ENCODE measurements at regions not wholly inside any gene's neighbourhood (a gene's known extent, or its start where the extent isn't known, plus 50 kb on each side); places are given as distances from the start of the nearest gene placed in this dataset.

DNA sequence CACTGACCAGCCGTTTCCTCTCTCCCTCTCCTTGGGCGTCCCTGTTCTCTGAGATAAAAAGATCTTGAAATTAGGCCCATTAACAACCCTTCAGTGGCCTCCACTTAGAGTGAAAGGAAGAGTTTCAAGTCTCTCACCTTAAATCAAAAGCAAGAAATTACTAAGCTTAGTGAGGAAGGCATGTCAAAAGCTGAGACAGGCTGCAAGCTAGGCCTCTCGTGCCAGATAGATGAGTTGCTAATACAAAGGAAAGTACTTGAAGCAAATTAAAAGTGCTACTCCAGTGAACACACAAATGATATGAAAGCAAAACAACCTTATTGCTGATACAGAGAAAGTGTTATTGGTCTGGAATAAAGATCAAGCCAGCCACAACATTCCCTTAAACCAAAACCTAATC, 331.3 kb upstream of the SEMA6A start:
- H3K4me2 ChIP-seq (ENCODE audit: insufficient read depth, low read length) = no peak overlapping the region
- dilution Hi-C loops (cut with MboI; ENCODE audit: extremely low pct_ligation_motif_present, low sequenced_read_pairs) (no loop called here), intact Hi-C loops (cut with micrococcal nuclease) (no loop called here)
- no peak overlapping the region for H3K27ac ChIP-seq (ENCODE audit: insufficient read depth, low read depth, low read length)
- no peak for DNase-seq (ENCODE audit: low read depth, low spot score)
- no peak overlapping the region for H3K9ac ChIP-seq (replicated peaks; ENCODE audit: extremely low read depth, insufficient read depth, low read length)
- no peaks in the 10 kb centered on the region for H3K4me1 ChIP-seq (ENCODE audit: control insufficient read depth, extremely low read depth, insufficient read depth, low read length)
- H3K27me3 ChIP-seq (ENCODE audit: control insufficient read depth in 2 of 2, insufficient read depth in 2 of 2, low read length in 2 of 2) = no peaks in the 10 kb centered on the region
- no peaks in the 10 kb centered on the region for H4K20me1 ChIP-seq (replicated peaks; ENCODE audit: control insufficient read depth, extremely low read depth, insufficient read depth, low read length)
- H3K9me3 ChIP-seq (replicated peaks; ENCODE audit: control insufficient read depth, insufficient read depth, low read length) = no peaks in the 10 kb centered on the region
- H2AFZ ChIP-seq (ENCODE audit: low read depth, low read length) = no peak overlapping the region
- FAIRE-seq = no peak
- TF ChIP-seq MYC (IDR thresholded peaks at IDR 0.05; ENCODE audit: low read depth, low read length) (no peak), POLR2AphosphoS5 (IDR thresholded peaks at IDR 0.05; ENCODE audit: insufficient read depth, low read depth, low read length) (no peak), FOS (IDR thresholded peaks at IDR 0.05; ENCODE audit: borderline replicate concordance, insufficient read depth, low read length) (no peak), JUN (IDR thresholded peaks at IDR 0.05; ENCODE audit: borderline replicate concordance, insufficient read depth, insufficient read length, low read depth) (no peak), POLR2A (IDR thresholded peaks at IDR 0.05; ENCODE audit: low read depth, low read length) (no peak), MAX (IDR thresholded peaks at IDR 0.05; ENCODE audit: insufficient read depth, insufficient read length) (no peak)
- TF ChIP-seq, protein P1, sequence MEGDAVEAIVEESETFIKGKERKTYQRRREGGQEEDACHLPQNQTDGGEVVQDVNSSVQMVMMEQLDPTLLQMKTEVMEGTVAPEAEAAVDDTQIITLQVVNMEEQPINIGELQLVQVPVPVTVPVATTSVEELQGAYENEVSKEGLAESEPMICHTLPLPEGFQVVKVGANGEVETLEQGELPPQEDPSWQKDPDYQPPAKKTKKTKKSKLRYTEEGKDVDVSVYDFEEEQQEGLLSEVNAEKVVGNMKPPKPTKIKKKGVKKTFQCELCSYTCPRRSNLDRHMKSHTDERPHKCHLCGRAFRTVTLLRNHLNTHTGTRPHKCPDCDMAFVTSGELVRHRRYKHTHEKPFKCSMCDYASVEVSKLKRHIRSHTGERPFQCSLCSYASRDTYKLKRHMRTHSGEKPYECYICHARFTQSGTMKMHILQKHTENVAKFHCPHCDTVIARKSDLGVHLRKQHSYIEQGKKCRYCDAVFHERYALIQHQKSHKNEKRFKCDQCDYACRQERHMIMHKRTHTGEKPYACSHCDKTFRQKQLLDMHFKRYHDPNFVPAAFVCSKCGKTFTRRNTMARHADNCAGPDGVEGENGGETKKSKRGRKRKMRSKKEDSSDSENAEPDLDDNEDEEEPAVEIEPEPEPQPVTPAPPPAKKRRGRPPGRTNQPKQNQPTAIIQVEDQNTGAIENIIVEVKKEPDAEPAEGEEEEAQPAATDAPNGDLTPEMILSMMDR (IDR thresholded peaks at IDR 0.05; ENCODE audit: extremely low read depth in 1 of 2, insufficient read depth in 1 of 2, low read depth in 1 of 2, low read length in 2 of 2) = no peak
- H3K4me3 ChIP-seq (replicated peaks in 1 of 3; ENCODE audit: insufficient read depth in 1 of 3, low read depth in 1 of 3, low read length in 3 of 3) = no peak overlapping the region
- H3K9me1 ChIP-seq (replicated peaks; ENCODE audit: control insufficient read depth, extremely low read depth, insufficient read depth, low read length) = no peaks in the 10 kb centered on the region
- POLR2A ChIA-PET = no interaction called here
- CTCF ChIA-PET = no interaction called here
- BruUV-seq (replicated peaks) = no TSS peak
- no peaks in the 10 kb centered on the region for H3K79me2 ChIP-seq (ENCODE audit: control insufficient read depth, insufficient read depth, low read length)
- H3K36me3 ChIP-seq (ENCODE audit: control insufficient read depth in 2 of 2, extremely low read depth in 1 of 2, insufficient read depth in 2 of 2, low read length in 2 of 2) = no peaks in the 10 kb centered on the region

DNA sequence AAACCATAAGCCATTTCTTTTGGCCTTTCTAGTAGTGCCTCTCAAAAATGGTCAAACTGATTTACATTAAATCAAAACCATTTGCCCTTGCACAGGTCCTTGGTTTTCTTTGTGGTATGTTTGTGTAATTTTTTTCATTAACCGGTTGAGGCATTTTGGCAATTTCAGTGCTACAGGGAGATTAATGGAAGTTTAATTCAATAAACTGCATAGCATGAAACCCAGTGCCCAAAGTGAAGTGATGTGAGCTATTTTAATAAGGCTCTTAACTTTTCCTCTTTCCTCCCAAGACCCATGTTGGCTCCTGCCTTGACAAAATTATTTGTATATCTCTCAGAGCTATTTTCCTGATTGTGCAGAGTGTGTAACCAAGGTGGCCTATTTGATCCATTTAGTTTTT, 326.2 kb upstream of the SEMA6A start:
- no peak overlapping the region for H3K27ac ChIP-seq (ENCODE audit: insufficient read depth, low read depth, low read length)
- H3K4me2 ChIP-seq (ENCODE audit: insufficient read depth, low read length) = no peak overlapping the region
- no TSS peak for BruUV-seq (replicated peaks)
- dilution Hi-C loops (cut with MboI; ENCODE audit: extremely low pct_ligation_motif_present, low sequenced_read_pairs) = no loop called here
- no peaks in the 10 kb centered on the region for H4K20me1 ChIP-seq (replicated peaks; ENCODE audit: control insufficient read depth, extremely low read depth, insufficient read depth, low read length)
- no peaks in the 10 kb centered on the region for H3K36me3 ChIP-seq (ENCODE audit: control insufficient read depth in 2 of 2, extremely low read depth in 1 of 2, insufficient read depth in 2 of 2, low read length in 2 of 2)
- FAIRE-seq = no peak
- no peaks in the 10 kb centered on the region for H3K27me3 ChIP-seq (ENCODE audit: control insufficient read depth in 2 of 2, insufficient read depth in 2 of 2, low read length in 2 of 2)
- intact Hi-C loops (cut with micrococcal nuclease) = no loop called here
- H3K9me3 ChIP-seq (replicated peaks; ENCODE audit: control insufficient read depth, insufficient read depth, low read length) = no peaks in the 10 kb centered on the region
- H2AFZ ChIP-seq (ENCODE audit: low read depth, low read length) = no peak overlapping the region
- DNase-seq (ENCODE audit: low read depth, low spot score) = no peak
- no peak overlapping the region for H3K9ac ChIP-seq (replicated peaks; ENCODE audit: extremely low read depth, insufficient read depth, low read length)
- H3K9me1 ChIP-seq (replicated peaks; ENCODE audit: control insufficient read depth, extremely low read depth, insufficient read depth, low read length) = no peaks in the 10 kb centered on the region
- H3K79me2 ChIP-seq (ENCODE audit: control insufficient read depth, insufficient read depth, low read length) = no peaks in the 10 kb centered on the region
- ChIA-PET CTCF (no interaction called here), POLR2A (no interaction called here)
- TF ChIP-seq MYC (IDR thresholded peaks at IDR 0.05; ENCODE audit: low read depth, low read length) (no peak), GATA2 (IDR thresholded peaks at IDR 0.05; ENCODE audit: insufficient read depth, insufficient read length, low read depth, low read length) (no peak), EZH2 (IDR thresholded peaks at IDR 0.05; ENCODE audit: borderline replicate concordance, low read depth, low read length, severe bottlenecking) (no peak), FOS (IDR thresholded peaks at IDR 0.05; ENCODE audit: borderline replicate concordance, insufficient read depth, low read length) (no peak), MAX (IDR thresholded peaks at IDR 0.05; ENCODE audit: insufficient read depth, insufficient read length) (no peak), JUN (IDR thresholded peaks at IDR 0.05; ENCODE audit: borderline replicate concordance, insufficient read depth, insufficient read length, low read depth) (no peak), POLR2AphosphoS5 (IDR thresholded peaks at IDR 0.05; ENCODE audit: insufficient read depth, low read depth, low read length) (no peak), POLR2A (IDR thresholded peaks at IDR 0.05; ENCODE audit: low read depth, low read length) (no peak)
- TF ChIP-seq, protein P1 (IDR thresholded peaks at IDR 0.05; ENCODE audit: extremely low read depth in 1 of 2, insufficient read depth in 1 of 2, low read depth in 1 of 2, low read length in 2 of 2) = no peak
- H3K4me3 ChIP-seq (replicated peaks in 1 of 3; ENCODE audit: insufficient read depth in 1 of 3, low read depth in 1 of 3, low read length in 3 of 3) = no peak overlapping the region
- no peaks in the 10 kb centered on the region for H3K4me1 ChIP-seq (ENCODE audit: control insufficient read depth, extremely low read depth, insufficient read depth, low read length)
